ENCODE measurements at regions not wholly inside any gene's neighbourhood (a gene's known extent, or its start where the extent isn't known, plus 50 kb on each side); places are given as distances from the start of the nearest gene placed in this dataset.

DNA sequence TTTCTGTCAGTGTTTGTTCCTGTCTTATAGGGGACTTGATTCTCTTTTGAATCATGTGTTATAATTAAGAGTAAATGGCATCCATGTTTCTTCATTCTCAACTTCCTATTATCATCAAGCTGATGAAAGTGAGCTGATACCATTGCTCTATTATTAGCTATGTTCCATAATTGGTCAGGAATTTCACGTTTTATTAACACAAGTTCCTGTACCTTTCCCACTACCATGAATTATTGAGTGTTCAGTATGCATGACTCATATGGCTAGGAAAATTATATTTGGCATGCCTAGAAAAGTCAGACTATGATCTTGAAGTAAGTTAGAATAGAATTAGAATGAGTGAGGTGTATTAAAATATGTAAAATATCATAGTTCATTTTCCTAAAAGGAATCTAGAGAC, 278.9 kb upstream of the LRRC3B start:
- intact Hi-C loops (cut with micrococcal nuclease; ENCODE audit: unreplicated experiment) (no loop called here), in situ Hi-C loops (cut with MboI) (no loop called here)
- no peak overlapping the region for H3K9ac ChIP-seq (ENCODE audit: control insufficient read depth, insufficient read depth, low read length)
- H3K4me1 ChIP-seq (ENCODE audit: control insufficient read depth, insufficient read depth, low read length): no peaks in the 10 kb centered on the region
- no peak overlapping the region for H3K27ac ChIP-seq (ENCODE audit: control insufficient read depth, insufficient read depth)
- 0% methylated on average over 1 of the region's 1 CpG for WGBS (ENCODE audit: insufficient coverage, insufficient replicate concordance, low lambda C conversion rate, missing lambda C conversion rate)
- H3K27me3 ChIP-seq (replicated peaks in 1 of 2; ENCODE audit: control insufficient read depth in 2 of 2, insufficient read depth in 2 of 2, low read length in 1 of 2): no peaks in the 10 kb centered on the region
- no peak for TF ChIP-seq ZNF274 (IDR thresholded peaks at IDR 0.05; ENCODE audit: insufficient read depth, insufficient read length)
- no peak for TF ChIP-seq HCFC1 (IDR thresholded peaks at IDR 0.05; ENCODE audit: low read length)
- no peak for TF ChIP-seq IKZF1 (conservative IDR thresholded peaks at IDR 0.05)
- TF ChIP-seq SREBF2 (IDR thresholded peaks at IDR 0.05; ENCODE audit: low read length): no peak
- no peak for TF ChIP-seq MYB (IDR thresholded peaks at IDR 0.05; ENCODE audit: borderline replicate concordance, low read depth, low read length)
- TF ChIP-seq, protein P1, sequence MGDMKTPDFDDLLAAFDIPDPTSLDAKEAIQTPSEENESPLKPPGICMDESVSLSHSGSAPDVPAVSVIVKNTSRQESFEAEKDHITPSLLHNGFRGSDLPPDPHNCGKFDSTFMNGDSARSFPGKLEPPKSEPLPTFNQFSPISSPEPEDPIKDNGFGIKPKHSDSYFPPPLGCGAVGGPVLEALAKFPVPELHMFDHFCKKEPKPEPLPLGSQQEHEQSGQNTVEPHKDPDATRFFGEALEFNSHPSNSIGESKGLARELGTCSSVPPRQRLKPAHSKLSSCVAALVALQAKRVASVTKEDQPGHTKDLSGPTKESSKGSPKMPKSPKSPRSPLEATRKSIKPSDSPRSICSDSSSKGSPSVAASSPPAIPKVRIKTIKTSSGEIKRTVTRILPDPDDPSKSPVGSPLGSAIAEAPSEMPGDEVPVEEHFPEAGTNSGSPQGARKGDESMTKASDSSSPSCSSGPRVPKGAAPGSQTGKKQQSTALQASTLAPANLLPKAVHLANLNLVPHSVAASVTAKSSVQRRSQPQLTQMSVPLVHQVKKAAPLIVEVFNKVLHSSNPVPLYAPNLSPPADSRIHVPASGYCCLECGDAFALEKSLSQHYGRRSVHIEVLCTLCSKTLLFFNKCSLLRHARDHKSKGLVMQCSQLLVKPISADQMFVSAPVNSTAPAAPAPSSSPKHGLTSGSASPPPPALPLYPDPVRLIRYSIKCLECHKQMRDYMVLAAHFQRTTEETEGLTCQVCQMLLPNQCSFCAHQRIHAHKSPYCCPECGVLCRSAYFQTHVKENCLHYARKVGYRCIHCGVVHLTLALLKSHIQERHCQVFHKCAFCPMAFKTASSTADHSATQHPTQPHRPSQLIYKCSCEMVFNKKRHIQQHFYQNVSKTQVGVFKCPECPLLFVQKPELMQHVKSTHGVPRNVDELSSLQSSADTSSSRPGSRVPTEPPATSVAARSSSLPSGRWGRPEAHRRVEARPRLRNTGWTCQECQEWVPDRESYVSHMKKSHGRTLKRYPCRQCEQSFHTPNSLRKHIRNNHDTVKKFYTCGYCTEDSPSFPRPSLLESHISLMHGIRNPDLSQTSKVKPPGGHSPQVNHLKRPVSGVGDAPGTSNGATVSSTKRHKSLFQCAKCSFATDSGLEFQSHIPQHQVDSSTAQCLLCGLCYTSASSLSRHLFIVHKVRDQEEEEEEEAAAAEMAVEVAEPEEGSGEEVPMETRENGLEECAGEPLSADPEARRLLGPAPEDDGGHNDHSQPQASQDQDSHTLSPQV (IDR thresholded peaks at IDR 0.05): no peak
- no peak for TF ChIP-seq YBX1 (IDR thresholded peaks at IDR 0.05)
- BruUV-seq (replicated peaks): no TSS peak
- DNase-seq (ENCODE audit: low read depth, low spot score) (no peak), FAIRE-seq (no peak), ATAC-seq (no peak)
- RAD21 ChIA-PET (ENCODE audit: unreplicated experiment): no interaction called here
- no peaks in the 10 kb centered on the region for H4K20me1 ChIP-seq (ENCODE audit: control insufficient read depth, insufficient read depth)
- SMC1A ChIA-PET (ENCODE audit: uncharacterized antibody, unreplicated experiment): interaction anchor here (0.7 kb wide), 1 partner anchor 8 kb away, joined by 3 read pairs; no protein-coding TSS in a partner anchor
- H3K4me3 ChIP-seq: no peak overlapping the region
- CTCF ChIA-PET: interaction anchor here (0.6 kb wide), 1 partner anchor 484 kb away, joined by 3 read pairs; no protein-coding TSS in a partner anchor
- POLR2A ChIA-PET: interaction anchor here (0.5 kb wide), 1 partner anchor 116 kb away, joined by 3 read pairs; no protein-coding TSS in a partner anchor
- H3K9me3 ChIP-seq (replicated peaks; ENCODE audit: control insufficient read depth, insufficient read depth, low read length): no peaks in the 10 kb centered on the region; the same call in 2 of the 3 replicates
- no peaks in the 10 kb centered on the region for H3K79me2 ChIP-seq (ENCODE audit: control insufficient read depth, insufficient read depth, low read length)
- no peak overlapping the region for H3K4me2 ChIP-seq (ENCODE audit: control insufficient read depth, insufficient read depth)
- no peak overlapping the region for H2AFZ ChIP-seq (ENCODE audit: control insufficient read depth, low read depth, low read length)
- no peaks in the 10 kb centered on the region for H3K36me3 ChIP-seq (ENCODE audit: control insufficient read depth in 2 of 2, insufficient read depth in 2 of 2, low read length in 1 of 2)
